ENCODE measurements at regions not wholly inside any gene's neighbourhood (a gene's known extent, or its start where the extent isn't known, plus 50 kb on each side); places are given as distances from the start of the nearest gene placed in this dataset.
"Not testable (repeated sequence)": the region's sequence is repeated elsewhere in the genome, so short reads cannot be mapped to it uniquely, and the experiment has no call there.

DNA sequence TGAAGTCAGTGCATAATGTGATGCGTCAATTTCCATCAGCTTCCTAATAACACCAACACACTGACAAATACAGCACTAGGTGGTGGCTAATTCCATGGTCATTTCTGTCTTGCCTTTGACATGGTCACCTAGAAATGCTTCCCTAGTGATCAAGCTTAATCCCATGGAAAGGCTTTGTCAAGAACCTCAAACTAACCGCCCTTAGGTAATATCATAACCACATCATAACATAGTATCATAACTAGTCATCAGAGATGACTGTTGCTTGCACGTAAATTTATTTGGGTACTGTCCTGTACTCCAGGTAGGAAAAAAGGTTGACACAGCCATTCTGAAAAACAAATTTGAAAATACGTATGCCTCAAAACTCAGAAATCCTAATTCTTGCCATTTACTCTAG, 471.8 kb downstream of the IRS1 start:
- no peak for DNase-seq (ENCODE audit: low spot score)

DNA sequence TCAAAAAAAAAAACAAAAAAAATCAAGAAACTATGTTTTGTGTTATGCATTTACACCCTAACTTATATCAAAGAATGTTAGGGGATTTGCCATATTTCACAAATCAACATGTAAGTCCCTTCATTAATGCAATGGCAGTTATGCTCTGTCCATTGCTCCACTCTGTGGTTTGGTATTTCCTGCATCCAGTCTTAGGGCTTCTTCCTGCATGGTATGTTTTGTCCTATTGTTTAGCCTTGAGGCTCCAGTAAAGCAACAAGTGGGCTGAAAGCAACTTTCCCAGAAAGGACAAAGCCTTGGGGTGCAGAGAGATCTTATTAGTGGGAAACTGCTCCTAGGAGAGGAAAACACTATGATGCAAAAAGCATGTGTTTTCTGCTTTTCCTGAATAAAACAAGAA, 474.1 kb downstream of the IRS1 start:
- no peak for DNase-seq (ENCODE audit: low spot score)

DNA sequence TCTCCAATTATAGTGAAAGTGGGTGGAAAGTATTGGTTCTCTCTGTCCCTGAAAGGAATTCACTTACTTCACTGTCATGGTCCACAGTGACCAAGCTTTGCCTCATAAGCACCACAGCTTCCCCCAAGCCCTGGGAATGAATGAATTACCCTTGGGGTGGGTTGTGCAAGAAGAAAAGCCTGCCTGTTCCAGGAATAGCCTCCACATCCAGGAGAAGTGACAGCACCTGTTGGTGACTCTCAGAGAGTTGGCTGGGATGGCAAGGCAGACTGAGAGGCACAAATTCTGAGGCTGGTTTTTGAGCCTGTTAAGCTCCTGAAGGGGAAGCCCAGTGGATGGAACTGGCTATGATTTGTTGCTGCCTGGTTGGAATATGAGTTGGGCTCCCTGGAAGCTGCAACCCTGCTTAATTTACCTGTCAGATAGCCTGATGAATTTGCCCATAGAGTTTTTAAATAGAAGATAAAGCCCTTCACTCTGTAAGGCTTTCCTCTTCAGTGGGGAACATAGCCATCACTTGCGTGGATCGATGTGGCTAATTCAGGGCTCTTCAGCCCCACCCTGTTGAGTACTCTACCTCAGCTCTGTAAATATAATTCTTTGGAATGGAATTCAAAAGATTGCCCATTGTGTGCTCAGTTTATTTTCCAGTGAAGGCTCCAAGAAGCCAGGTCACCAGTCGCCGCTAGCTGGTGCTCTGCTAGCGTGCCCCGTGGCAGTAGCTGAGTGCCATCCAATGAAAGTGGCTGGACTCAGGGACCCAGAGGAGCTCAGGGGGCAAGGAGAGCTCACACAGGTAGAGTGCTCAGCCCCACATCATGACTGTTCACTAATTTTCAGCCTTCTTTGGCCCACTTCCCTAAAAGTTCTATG, 479.3 kb downstream of the IRS1 start:
- DNase-seq (ENCODE audit: low spot score), result no peak

DNA sequence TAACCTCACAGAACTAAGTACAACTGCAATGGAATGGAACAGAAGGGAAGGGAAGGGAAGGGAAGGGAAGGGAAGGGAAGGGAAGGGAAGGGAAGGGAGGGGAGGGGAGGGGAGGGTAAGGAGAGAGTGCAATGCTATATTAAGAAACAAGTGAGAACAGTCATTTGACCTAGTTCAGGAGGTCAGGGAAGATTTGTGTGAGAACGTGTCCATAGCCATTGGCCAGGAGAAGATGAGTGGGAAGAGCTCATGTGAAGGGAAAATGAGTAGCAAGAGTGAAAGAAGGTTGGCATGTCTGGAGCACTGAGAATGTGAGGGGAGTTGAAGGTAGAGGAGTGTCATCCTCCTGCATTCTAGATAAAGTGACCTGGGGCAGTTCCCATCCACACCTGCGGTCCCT, 481.6 kb downstream of the IRS1 start:
- no peak for DNase-seq (ENCODE audit: low spot score)

DNA sequence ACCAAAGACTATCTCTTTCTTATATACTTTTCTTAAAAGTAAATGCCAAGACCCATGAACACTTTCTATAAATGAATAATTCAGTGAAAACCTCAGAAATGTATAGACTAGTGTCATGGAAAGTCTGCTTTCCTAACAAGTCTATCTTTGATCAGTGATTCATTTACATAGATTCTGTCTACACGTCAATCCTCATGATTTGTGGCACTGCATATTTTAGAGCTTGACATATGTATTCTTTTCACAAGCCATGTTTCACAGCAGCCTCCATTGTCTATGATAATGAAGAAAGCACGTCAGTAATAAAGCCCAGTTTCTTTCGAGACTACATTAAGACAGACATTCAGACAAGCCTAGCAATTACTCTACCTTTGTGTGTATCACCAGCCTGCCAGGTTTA, 486.6 kb downstream of the IRS1 start:
- DNase-seq (ENCODE audit: low spot score), result no peak

DNA sequence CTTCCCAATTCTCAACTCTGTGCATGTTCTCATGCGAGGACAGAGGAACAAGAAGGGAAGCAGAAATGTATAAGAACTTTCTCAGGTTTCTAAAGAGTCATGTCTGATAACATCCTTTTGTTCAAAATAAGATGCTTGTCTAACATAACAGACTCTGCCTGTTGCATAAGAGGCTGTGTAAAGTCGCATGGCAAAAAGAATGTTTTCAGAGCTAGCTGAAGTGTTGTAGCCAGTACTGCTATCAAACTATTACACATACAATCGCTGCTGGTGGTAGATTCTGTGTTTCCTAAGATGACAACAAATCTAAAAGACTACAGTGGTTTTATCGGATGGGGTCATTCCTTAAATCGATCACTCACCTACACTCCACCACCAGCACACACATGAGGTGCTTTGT, 487.5 kb downstream of the IRS1 start:
- DNase-seq (ENCODE audit: low spot score), result no peak

DNA sequence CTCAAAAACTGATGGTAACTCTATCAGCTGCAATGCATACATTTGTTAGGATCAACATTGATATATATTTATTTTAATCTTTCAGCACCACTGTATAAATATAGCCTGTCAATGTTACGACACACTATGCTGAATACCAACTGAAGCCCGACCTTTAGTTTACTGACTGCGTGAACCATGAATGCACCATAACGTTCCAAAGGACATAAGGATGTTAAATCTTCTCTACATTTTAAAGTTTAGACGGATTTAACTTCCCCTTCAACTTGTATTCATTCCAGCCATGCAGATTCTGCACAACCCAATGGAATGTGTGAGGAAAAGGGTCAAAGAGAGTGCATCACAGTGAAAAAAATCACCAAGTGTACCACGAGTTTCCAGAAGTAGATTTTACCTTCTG, 489.5 kb downstream of the IRS1 start:
- no peak for DNase-seq (ENCODE audit: low spot score)

DNA sequence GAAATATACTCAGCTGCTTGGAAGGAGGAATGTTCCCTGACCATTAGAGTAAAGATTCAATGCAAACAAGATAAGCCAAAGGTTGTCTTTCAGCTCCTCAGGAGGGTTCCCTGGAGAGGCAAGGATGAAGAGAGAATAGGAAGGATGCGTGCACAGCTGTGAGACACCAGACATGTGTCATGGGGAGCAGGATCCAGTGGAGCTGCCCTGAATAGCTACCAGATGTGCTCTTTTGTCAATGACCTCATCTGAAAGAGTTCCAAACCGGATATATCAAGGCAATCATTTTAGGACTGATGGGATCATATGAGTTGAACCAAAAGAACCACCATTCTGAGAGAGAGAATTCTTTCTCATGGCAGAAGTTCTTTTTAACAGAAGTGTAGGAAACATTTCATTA, 490.6 kb downstream of the IRS1 start:
- no peak for DNase-seq (ENCODE audit: low spot score)

DNA sequence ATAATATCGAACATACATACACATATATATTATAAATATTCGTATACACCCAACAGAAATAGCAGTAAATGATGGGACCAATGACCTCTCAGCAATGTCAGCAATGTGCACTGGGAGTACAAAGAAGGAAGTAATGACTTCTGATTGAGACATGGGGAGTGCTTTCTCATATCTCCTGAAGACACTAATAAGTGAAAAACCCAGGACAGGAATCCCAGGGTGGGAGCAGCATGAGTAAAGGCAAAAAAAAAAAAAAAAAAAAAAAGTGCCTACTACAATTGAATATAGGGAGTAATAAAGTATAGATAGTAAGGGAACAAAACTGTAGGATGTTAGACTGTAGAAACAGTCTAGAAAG, 491.3 kb downstream of the IRS1 start:
- no peak for DNase-seq (ENCODE audit: low spot score)

DNA sequence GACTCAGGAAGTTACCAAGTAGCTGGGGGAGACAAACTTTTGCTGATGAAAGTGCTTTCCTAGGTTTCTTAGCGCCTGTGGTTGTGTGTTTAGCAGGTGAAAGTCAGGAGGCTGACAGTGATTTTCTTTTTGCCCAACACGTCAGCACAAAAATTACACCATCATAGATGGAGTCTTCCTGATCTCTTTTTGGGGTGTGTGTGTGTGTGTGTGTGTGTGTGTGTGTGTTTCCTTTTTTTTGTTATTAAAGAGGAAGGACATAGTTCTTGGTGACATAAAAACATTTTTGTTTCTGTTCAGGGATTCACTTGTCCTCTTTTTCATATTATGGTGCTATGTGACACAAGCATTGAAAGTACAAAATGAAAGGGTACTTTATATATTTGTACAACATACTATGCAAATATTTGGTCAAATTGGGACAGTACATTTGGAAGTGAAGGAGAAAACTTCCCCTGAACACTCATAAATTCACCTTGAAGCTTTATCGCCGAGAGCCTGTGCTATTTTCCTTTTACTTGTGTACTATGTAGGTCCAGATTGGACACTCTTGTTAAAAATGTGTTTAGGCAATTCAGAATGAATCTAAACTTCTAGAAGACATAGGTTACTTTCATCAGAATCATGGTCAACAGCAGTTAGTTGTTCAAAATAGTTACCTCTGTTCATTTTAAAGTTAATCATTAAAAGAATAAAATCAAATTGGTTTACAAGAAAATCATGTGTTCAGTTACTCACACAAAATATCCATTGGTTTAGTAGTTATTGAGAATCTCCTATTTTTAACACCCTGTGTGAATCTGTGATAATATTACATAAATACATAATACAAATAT, 491.9 kb downstream of the IRS1 start:
- no peak for DNase-seq (ENCODE audit: low spot score)

DNA sequence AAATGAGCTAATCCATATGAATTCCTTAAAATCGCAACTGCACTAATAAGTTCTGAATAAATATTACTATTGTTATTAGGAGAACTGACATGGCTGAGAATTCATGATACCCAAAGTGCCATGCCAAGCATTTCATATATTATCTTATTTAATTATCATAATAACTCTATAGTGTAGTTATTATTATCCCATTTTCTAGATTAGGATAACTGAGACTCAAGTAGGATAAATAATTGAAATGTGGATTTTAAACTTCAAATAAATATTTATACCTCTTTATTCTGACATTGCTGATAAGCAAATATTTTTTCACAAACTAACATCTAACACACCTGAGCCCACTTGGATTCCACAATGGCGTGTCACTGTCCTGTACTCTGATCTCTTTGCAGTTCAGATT, 492.7 kb downstream of the IRS1 start:
- no peak for DNase-seq (ENCODE audit: low spot score)

DNA sequence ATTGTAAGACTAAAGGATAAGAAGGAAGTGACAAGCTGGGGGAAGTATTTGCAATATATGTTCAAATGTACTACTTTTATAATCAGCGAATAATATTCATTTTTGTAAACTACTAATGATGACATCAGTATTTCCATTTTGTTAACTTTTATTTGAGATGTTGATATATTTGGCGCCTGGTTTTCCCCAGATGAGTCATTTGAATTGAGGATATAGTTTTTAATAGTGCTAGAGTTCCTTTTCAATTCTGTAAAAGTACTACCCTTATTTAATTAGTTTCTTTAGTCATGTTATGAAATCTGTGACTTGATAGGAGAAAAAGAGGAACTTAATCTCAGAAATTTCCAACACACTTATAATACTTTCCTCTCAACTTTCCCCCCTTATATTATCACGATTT, 495.3 kb downstream of the IRS1 start:
- no peak for DNase-seq (ENCODE audit: low spot score)

DNA sequence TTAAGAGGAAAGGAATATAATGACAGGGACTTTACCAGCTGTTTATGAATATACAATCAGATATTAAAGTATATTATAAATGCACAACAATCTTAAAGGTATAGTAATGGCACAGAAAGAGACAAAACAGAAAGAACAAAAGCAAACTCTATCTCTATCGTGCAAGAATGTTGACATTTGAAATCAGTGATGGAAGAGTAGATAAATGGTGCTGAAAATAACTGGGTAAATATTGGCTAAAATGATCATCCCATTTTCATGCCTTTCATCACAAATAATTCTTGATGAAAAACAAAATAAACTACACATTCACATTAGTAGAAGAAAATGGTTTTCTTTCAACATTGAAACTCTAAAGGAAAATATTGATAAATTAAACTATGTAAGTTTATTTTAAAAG, 495.9 kb downstream of the IRS1 start:
- no peak for DNase-seq (ENCODE audit: low spot score)

DNA sequence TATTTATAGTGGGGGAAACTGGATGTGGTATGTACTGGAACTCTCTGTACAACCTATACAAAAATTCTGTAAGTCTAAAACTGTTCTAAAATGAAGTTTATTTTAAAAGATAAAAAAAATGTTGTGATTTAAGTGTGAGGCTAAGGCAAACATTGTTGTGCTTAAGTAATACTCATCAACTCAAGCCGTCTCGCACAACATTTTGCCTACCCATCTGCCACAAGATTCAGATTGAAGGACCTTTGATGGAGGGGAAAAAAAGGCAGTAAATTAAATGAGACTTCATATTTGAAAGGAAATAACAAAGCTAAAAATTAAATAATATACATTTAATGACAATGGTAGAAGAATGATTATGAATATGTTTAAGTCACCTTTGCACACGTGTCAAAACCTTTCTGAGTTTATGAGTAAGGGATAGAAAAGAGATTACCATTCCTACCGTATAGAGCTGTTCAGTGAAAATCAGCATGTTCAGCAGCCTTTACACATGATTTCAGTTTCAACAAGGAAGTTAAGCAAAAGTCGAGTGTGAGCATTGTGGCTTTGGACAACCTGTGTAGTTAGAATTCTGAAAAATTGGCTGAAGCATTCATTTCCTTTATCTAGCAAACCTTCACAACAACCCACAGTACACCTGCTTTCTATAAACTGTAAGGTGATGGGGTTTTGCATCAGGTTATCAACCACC, 499.3 kb downstream of the IRS1 start:
- DNase-seq (ENCODE audit: low spot score), result no peak

DNA sequence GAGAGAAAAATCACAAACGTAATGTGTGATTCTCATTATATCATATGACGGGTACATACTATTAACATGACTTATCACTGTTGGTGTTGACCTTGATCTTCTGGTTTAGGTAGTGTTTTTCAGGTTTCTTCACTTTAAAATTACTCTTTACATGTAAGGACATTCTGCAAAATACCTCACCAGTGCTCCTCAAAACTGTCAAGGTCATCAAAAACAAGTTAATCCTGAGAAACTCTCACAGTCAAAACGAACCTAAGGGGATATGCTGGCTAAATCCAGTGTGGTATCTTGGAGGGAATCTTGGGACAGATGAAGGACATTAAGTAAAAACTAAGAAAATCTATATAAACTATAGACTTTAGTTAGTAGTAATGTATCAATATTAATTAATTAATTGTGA, 499.8 kb downstream of the IRS1 start:
- DNase-seq (ENCODE audit: low spot score), result no peak

DNA sequence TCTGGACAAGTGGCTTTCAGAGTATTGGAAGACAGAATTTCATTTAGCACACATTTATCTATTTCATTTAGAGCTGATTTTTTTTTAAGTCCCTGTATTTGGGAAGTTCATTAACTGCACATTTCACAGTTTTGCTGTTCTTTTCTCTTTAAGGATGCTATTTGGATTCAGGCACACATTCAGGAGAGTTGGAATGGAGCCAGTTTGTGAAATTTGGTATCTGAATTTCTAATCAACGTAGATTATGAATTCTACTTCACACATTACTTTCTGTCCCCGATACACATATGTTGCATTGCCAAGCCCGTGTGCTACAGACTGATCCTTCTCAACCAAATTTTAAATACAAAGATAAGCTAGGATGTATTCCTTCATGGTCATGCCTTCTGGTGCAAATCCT, 503.9 kb downstream of the IRS1 start:
- no peak for DNase-seq (ENCODE audit: low spot score)

DNA sequence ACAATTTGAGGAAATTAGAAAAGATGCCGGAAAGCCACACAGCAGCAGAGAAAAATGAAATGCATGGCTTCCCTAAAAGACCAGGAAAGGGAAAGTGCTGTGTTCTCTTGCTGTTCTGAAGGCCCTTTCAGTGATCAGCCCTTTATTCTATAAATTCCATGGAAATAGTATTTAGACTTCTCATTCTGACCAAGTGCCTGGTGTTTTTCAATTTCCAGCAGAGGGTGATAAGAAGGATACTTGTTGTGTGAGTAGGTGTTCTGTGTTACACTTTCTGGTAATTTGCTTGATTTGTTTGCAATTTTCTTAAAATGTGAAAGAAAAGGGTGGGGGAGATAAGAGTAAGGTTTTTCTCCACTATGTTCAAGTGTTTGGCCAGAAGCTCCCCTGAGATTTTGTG, 504.5 kb downstream of the IRS1 start:
- DNase-seq (ENCODE audit: low spot score), result no peak

DNA sequence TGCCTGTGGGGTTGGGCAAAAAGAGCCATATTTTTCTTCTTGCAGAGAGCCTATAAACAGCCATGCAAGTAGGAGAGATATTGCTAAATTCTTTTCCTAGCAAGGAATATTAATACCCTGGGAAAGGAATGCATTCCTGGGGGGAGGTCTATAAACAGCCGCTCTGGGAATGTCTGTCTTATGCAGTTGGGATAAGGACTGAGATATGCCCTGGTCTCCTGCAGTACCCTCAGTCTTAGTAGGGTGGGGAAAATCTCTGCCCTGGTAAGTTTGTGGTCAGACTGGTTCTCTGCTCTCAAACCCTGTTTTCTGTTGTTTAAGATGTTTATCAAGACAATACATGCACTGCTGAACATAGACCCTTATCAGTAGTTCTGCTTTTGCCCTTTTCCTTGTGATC, 508.3 kb downstream of the IRS1 start:
- not testable (repeated sequence) for DNase-seq (ENCODE audit: low spot score)

DNA sequence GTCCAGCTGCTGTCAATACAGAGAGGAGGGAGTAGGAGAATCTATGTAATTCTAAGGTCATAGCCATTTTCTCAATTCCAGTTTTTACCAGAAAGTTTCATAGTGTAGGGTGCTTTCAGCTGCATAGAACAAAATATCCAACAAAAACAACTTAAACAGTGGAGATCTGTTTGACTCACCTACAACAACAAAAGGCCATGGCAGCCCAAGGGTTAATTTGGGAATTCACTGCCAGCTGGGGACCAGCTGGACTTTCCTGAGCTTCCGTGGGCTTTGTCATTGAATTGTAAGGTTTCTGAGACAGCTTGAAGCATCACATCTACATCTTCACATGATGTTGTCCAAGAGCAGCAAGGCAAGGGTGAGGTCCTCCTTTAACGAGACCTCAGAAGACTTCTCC, 512.7 kb downstream of the IRS1 start:
- DNase-seq (ENCODE audit: low spot score), result no peak

DNA sequence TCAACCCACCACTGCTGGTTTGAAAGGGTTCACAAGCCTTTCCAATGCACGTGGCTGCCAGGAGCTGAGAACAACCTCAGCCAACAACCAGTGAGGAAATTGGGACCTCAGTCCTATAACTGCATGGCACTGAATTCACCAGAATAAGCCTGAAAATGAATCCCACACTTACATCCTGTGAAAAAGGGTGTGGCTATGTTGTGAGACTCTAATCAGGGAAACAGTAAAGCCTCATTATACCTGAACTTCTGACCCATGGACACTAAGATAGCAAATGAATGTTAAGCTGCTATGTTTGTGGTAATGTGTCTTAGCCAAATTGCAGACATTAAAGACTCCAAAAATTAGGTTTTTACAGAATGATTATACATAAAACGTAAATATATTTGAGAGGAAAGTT, 515.8 kb downstream of the IRS1 start:
- DNase-seq (ENCODE audit: low spot score), result no peak

DNA sequence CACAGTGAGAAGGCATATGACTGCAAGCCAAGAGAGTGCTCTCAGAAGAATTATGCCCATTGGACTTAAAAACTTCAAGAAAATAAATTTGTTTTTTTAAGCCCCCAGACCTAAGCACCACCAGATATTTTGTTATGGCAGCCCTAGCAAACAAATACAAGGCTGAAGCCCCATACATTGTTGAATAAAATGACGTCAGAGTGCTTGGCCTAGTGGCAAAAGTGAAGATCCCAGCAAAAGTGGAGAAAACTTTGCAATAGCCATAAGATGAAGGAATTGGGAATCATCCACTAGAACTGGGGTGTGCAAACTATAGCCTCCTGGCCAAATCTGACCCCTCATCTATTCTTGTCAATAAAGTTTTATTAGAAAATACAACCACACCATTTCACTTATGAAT, 517.5 kb downstream of the IRS1 start:
- DNase-seq (ENCODE audit: low spot score), result no peak

DNA sequence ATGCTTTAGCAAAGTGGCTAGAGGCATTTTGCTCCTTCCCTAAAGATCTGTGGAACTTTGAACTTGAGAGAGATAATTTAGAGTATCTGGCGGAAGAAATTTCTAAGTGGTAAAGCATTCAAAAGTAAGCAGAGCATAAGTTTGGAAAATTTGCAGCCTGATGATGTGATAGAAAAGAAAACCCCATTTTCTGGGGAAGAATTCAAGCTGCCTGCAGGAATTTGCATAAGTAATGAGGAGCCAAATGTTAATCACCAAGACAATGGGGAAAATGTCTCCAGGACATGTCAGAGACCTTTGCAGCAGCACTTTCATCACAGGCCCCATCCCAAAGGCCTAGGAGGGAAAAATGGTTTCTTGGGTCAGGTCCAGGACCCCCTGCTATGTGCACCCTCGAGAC, 519.5 kb downstream of the IRS1 start:
- DNase-seq (ENCODE audit: low spot score), result not testable (repeated sequence)

DNA sequence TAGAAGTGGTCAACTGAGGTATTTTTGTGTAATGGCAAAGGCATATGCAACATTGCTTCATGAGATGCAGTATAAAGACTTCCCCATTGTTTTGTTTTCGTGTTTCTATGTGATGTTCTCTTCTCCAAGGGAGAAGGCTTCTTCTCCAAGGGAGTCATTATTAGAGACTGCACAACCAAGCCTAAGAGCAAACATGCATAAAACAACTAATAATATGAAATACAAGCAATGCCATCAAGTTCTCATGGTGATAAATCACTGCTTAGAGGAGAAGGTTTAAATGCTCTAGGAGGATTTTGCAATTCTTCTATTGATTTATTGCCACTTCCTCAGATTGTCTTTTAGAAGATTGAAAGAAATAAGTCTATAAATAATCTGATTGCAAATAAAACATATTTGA, 524.4 kb downstream of the IRS1 start:
- no peak for DNase-seq (ENCODE audit: low spot score)

Measured in cerebellar cortex (tissue), 1 donor.